Neural cell (in vitro differentiated cells): ENCODE measurements at regions not wholly inside any gene's neighbourhood (a gene's known extent, or its start where the extent isn't known, plus 50 kb on each side); places are given as distances from the start of the nearest gene placed in this dataset.

ENCODE experiments used
- H2AFZ ChIP-seq: fragments of 200-600, 300-800 bp; sonication (generic), shearing (Covaris generic); 2 replicates; pipeline ENCODE4 v1.6.0; 2014; ENCODE audit warnings: low read depth, mild to moderate bottlenecking, antibody characterized with exemption, low read length, moderate library complexity
- H3F3A ChIP-seq: fragments of 200-600 bp; shearing (Covaris generic); 2 replicates; pipeline ENCODE4 v1.6.1; 2016; ENCODE audit warnings: mild to moderate bottlenecking, moderate library complexity, mixed read lengths, antibody characterized with exemption, low read length; ENCODE audit not compliant: insufficient read depth, poor library complexity, severe bottlenecking
- H3K27ac ChIP-seq: fragments of 200-600, 300-800 bp; sonication (generic), shearing (Covaris generic); 2 replicates; pipeline ENCODE4 v1.5.1; 2014; ENCODE audit warnings: mild to moderate bottlenecking, low read length, moderate library complexity
- H3K27me3 ChIP-seq: fragments of 300-800, 200-600 bp; sonication (generic), shearing (Covaris generic); 2 replicates; pipeline ENCODE4 v1.6.0; 2014; ENCODE audit warnings: mild to moderate bottlenecking, low read depth, low read length, moderate library complexity; ENCODE audit not compliant: insufficient read depth
- H3K36me3 ChIP-seq: fragments of 300-800, 200-600 bp; sonication (generic), shearing (Covaris generic); 2 replicates; pipeline ENCODE4 v1.5.1; 2014; ENCODE audit warnings: mild to moderate bottlenecking, antibody characterized with exemption, low read length, moderate library complexity; ENCODE audit not compliant: insufficient read depth
- H3K4me2 ChIP-seq: fragments of 300-800, 200-600 bp; sonication (generic), shearing (Covaris generic); 2 replicates; pipeline ENCODE4 v1.6.0; 2014; ENCODE audit warnings: mild to moderate bottlenecking, low read length
- H3K4me3 ChIP-seq: fragments of 300-800, 200-600 bp; sonication (generic), shearing (Covaris generic); 2 replicates; pipeline ENCODE4 v1.5.1; 2014; ENCODE audit warnings: mild to moderate bottlenecking, low read length, moderate library complexity
- H3K79me2 ChIP-seq: fragments of 200-600 bp; shearing (Covaris generic); replicated peaks from 2 replicates; pipeline ENCODE4 v1.6.0; 2014; ENCODE audit warnings: mild to moderate bottlenecking, low read length, moderate library complexity; ENCODE audit not compliant: insufficient read depth
- H3K9ac ChIP-seq: fragments of 300-800, 200-600 bp; sonication (generic), shearing (Covaris generic); 2 replicates; pipeline ENCODE4 v1.6.1; 2016; ENCODE audit warnings: mild to moderate bottlenecking, low read length, mixed read lengths
- H3K9me2 ChIP-seq: fragments of 200-600 bp; shearing (Covaris generic); 2 replicates; pipeline ENCODE4 v1.6.1; 2016; ENCODE audit warnings: mild to moderate bottlenecking, low read length, mixed read lengths; ENCODE audit not compliant: insufficient read depth
- H3K9me3 ChIP-seq: fragments of 200-600, 300-800 bp; sonication (generic), shearing (Covaris generic); 2 replicates; pipeline ENCODE4 v1.6.1; 2016; ENCODE audit warnings: mild to moderate bottlenecking, mixed run types, low read length, moderate library complexity, mixed read lengths
- H4K20me1 ChIP-seq: fragments of 200-600 bp; shearing (Covaris generic); 2 replicates; pipeline ENCODE4 v1.6.1; 2016; ENCODE audit warnings: mild to moderate bottlenecking, mixed run types; ENCODE audit not compliant: insufficient read depth
- CTCF ChIP-seq: fragments of 450-650 bp; IDR thresholded peaks from 2 replicates; pipeline ENCODE4 v1.5.1; 2014; ENCODE audit warnings: antibody characterized with exemption, mild to moderate bottlenecking, moderate library complexity; ENCODE audit not compliant: poor library complexity, severe bottlenecking
- EP300 ChIP-seq: fragments of 450-650 bp; conservative IDR thresholded peaks from 2 replicates; pipeline ENCODE4 v1.6.1; 2014; ENCODE audit warnings: antibody characterized with exemption, mild to moderate bottlenecking, moderate library complexity; ENCODE audit not compliant: poor library complexity, severe bottlenecking
- EZH2 ChIP-seq: fragments of 200-600, 300-800 bp; shearing (Covaris generic), sonication (generic); IDR thresholded peaks from 2 replicates; pipeline ENCODE4 v1.6.1; 2014; ENCODE audit warnings: antibody characterized with exemption, low read length, borderline replicate concordance, mild to moderate bottlenecking; ENCODE audit not compliant: insufficient read depth, poor library complexity, severe bottlenecking
- MXI1 ChIP-seq: fragments of 450-650 bp; conservative IDR thresholded peaks from 2 replicates; pipeline ENCODE4 v1.6.1; 2014; ENCODE audit warnings: antibody characterized with exemption, mild to moderate bottlenecking; ENCODE audit not compliant: poor library complexity, severe bottlenecking
- POLR2AphosphoS5 ChIP-seq: IDR thresholded peaks from 2 replicates; pipeline ENCODE4 v1.6.1; 2012
- RAD21 ChIP-seq: fragments of 450-650 bp; conservative IDR thresholded peaks from 2 replicates; pipeline ENCODE4 v1.6.1; 2014; ENCODE audit warnings: antibody characterized with exemption, mild to moderate bottlenecking, moderate library complexity
- SMC3 ChIP-seq: fragments of 450-650 bp; conservative IDR thresholded peaks from 2 replicates; pipeline ENCODE4 v1.6.1; 2014; ENCODE audit warnings: antibody characterized with exemption, mild to moderate bottlenecking, moderate library complexity; ENCODE audit not compliant: poor library complexity
- TAF1 ChIP-seq: IDR thresholded peaks from 2 replicates; pipeline ENCODE4 v1.6.1; 2012; ENCODE audit warnings: low read depth
- TF ChIP-seq, protein P1 (sequence below): IDR thresholded peaks from 2 replicates; pipeline ENCODE4 v1.6.1; 2012; ENCODE audit warnings: borderline replicate concordance

GRCh38 chr20:40510622-40511021, 178.4 kb downstream of the MAFB start:
- Histone ChIP-seq H3K9me2 (no peaks in the 10 kb centered on the region), H3K4me3 (no peak overlapping the region), H2AFZ (no peak overlapping the region), H3F3A (no peaks in the 10 kb centered on the region), H3K27me3 (no peaks in the 10 kb centered on the region), H3K79me2 (no peaks in the 10 kb centered on the region), H3K9me3 (no peaks in the 10 kb centered on the region), H3K36me3 (no peaks in the 10 kb centered on the region), H3K9ac (no peak overlapping the region), H3K27ac (no peak overlapping the region), H3K4me2 (no peak overlapping the region), H4K20me1 (no peaks in the 10 kb centered on the region)
- TF ChIP-seq TAF1, result no peak
- TF ChIP-seq POLR2AphosphoS5, result no peak
- no peak for TF ChIP-seq MXI1
- TF ChIP-seq RAD21, result no peak
- TF ChIP-seq SMC3, result no peak

DNA sequence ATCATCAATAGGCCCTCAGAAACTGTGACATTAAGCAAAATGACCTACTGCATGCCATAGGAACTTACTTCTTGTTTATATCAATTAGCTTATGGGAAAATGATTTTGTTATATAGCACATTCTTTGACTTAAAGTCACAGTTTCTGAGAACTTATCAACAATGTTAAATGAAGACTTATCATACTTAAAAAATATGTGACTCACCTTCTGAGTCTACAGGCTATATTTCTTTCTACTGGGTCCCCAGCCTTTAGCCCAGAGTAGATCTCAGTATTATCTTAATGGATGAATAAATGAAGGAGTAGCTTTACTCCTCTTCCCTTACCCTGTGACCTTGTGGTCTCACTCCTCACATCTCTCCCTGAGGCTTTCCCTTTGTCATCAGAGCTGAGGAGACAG, 180.2 kb downstream of the MAFB start:
- Histone ChIP-seq H2AFZ (no peak overlapping the region), H3K79me2 (no peaks in the 10 kb centered on the region), H4K20me1 (no peaks in the 10 kb centered on the region), H3K4me2 (no peak overlapping the region), H3K9me2 (no peaks in the 10 kb centered on the region), H3K9ac (no peak overlapping the region), H3K9me3 (no peaks in the 10 kb centered on the region), H3K27me3 (no peaks in the 10 kb centered on the region), H3K36me3 (no peaks in the 10 kb centered on the region), H3K4me3 (no peak overlapping the region), H3K27ac (no peak overlapping the region), H3F3A (no peaks in the 10 kb centered on the region)
- TF ChIP-seq POLR2AphosphoS5 (no peak), EP300 (no peak), TAF1 (no peak), CTCF (no peak), RAD21 (no peak), EZH2 (no peak), SMC3 (no peak), MXI1 (no peak)
- TF ChIP-seq, protein P1, sequence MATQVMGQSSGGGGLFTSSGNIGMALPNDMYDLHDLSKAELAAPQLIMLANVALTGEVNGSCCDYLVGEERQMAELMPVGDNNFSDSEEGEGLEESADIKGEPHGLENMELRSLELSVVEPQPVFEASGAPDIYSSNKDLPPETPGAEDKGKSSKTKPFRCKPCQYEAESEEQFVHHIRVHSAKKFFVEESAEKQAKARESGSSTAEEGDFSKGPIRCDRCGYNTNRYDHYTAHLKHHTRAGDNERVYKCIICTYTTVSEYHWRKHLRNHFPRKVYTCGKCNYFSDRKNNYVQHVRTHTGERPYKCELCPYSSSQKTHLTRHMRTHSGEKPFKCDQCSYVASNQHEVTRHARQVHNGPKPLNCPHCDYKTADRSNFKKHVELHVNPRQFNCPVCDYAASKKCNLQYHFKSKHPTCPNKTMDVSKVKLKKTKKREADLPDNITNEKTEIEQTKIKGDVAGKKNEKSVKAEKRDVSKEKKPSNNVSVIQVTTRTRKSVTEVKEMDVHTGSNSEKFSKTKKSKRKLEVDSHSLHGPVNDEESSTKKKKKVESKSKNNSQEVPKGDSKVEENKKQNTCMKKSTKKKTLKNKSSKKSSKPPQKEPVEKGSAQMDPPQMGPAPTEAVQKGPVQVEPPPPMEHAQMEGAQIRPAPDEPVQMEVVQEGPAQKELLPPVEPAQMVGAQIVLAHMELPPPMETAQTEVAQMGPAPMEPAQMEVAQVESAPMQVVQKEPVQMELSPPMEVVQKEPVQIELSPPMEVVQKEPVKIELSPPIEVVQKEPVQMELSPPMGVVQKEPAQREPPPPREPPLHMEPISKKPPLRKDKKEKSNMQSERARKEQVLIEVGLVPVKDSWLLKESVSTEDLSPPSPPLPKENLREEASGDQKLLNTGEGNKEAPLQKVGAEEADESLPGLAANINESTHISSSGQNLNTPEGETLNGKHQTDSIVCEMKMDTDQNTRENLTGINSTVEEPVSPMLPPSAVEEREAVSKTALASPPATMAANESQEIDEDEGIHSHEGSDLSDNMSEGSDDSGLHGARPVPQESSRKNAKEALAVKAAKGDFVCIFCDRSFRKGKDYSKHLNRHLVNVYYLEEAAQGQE, result no peak

GRCh38 chr20:40506537-40506939, 182.5 kb downstream of the MAFB start:
- no peaks in the 10 kb centered on the region for H3K9me2 ChIP-seq
- H3K4me3 ChIP-seq, result no peak overlapping the region
- H3K79me2 ChIP-seq, result no peaks in the 10 kb centered on the region
- H3K27me3 ChIP-seq, result no peaks in the 10 kb centered on the region
- no peak overlapping the region for H3K27ac ChIP-seq
- H3K9ac ChIP-seq, result no peak overlapping the region
- TF ChIP-seq EZH2 (no peak), EP300 (no peak), POLR2AphosphoS5 (no peak), TAF1 (no peak), MXI1 (no peak), SMC3 (no peak), RAD21 (no peak), CTCF (no peak)
- TF ChIP-seq, protein P1, result no peak
- no peaks in the 10 kb centered on the region for H3F3A ChIP-seq
- H3K36me3 ChIP-seq, result no peaks in the 10 kb centered on the region
- no peak overlapping the region for H3K4me2 ChIP-seq
- no peak overlapping the region for H2AFZ ChIP-seq
- H4K20me1 ChIP-seq, result no peaks in the 10 kb centered on the region
- no peaks in the 10 kb centered on the region for H3K9me3 ChIP-seq
